Cerebellar cortex (tissue), 1 donor: ENCODE measurements at regions not wholly inside any gene's neighbourhood (a gene's known extent, or its start where the extent isn't known, plus 50 kb on each side); places are given as distances from the start of the nearest gene placed in this dataset.

Experiments used
- DNase-seq: peaks from one replicate; pipeline ENCODE4 v3.0.0-alpha.2; 2015; ENCODE audit warnings: low spot score

- no peak for DNase-seq
These were observed 81.7 kb upstream of the ANO1 start for GRCh38 chr11:69996451-69996850.

GRCh38 chr11:69997352-69997751 is 80.8 kb upstream of the ANO1 start:
- no peak for DNase-seq

- DNase-seq: no peak
These were observed 78.4 kb upstream of the ANO1 start for GRCh38 chr11:69999721-70000120.

- DNase-seq: no peak
These were observed 77.9 kb upstream of the ANO1 start for GRCh38 chr11:70000228-70000627.

GRCh38 chr11:70001246-70001645 is 76.9 kb upstream of the ANO1 start:
- DNase-seq: no peak

GRCh38 chr11:70002433-70002832 is 75.7 kb upstream of the ANO1 start:
- DNase-seq: no peak

GRCh38 chr11:70005107-70005818 is 72.9 kb upstream of the ANO1 start:
- DNase-seq: no peak

GRCh38 chr11:70007796-70008195 is 70.3 kb upstream of the ANO1 start:
- DNase-seq: no peak

GRCh38 chr11:70010774-70011173 is 67.3 kb upstream of the ANO1 start:
- no peak for DNase-seq

GRCh38 chr11:70012134-70012733 is 65.9 kb upstream of the ANO1 start:
- DNase-seq: no peak

GRCh38 chr11:70014291-70014690 is 63.8 kb upstream of the ANO1 start:
- no peak for DNase-seq

GRCh38 chr11:70016666-70017367 is 61.3 kb upstream of the ANO1 start:
- no peak for DNase-seq

GRCh38 chr11:70018816-70019215 is 59.3 kb upstream of the ANO1 start:
- no peak for DNase-seq

- no peak for DNase-seq
These were observed 58.5 kb upstream of the ANO1 start for GRCh38 chr11:70019576-70020011.

- DNase-seq: no peak
These were observed 57.5 kb upstream of the ANO1 start for GRCh38 chr11:70020336-70021214.

- DNase-seq: no peak
These were observed 56.5 kb upstream of the ANO1 start for GRCh38 chr11:70021586-70021985.

- no peak for DNase-seq
These were observed 53.9 kb upstream of the ANO1 start for GRCh38 chr11:70024036-70024772.

GRCh38 chr11:70024773-70025045 is 53.4 kb upstream of the ANO1 start:
- DNase-seq: no peak

GRCh38 chr11:70025308-70025707 is 52.8 kb upstream of the ANO1 start:
- no peak for DNase-seq

GRCh38 chr11:70026012-70026411 is 52.1 kb upstream of the ANO1 start:
- DNase-seq: no peak

GRCh38 chr11:70026726-70027125 is 51.4 kb upstream of the ANO1 start:
- DNase-seq: no peak

- DNase-seq: no peak
These were observed 50.7 kb upstream of the ANO1 start for GRCh38 chr11:70027451-70027850.
